HG03342 (cell line): ENCODE measurements at regions not wholly inside any gene's neighbourhood (a gene's known extent, or its start where the extent isn't known, plus 50 kb on each side); places are given as distances from the start of the nearest gene placed in this dataset.
"Not testable (repeated sequence)": the region's sequence is repeated elsewhere in the genome, so short reads cannot be mapped to it uniquely, and the experiment has no call there.

Experiments used
- ATAC-seq: cut with Tn5 transposase; IDR thresholded peaks from one replicate; pipeline ENCODE4 v1.9.1; 2021; ENCODE audit warnings: mild to moderate bottlenecking, moderate library complexity; ENCODE audit not compliant: unreplicated experiment

GRCh38 chr10:90018819-90019218, 317.4 kb downstream of the KIF20B start:
- ATAC-seq = no peak

- ATAC-seq = no peak
Observed at GRCh38 chr10:90020506-90020905, 319.1 kb downstream of the KIF20B start.

- ATAC-seq = no peak
Observed at GRCh38 chr10:90023950-90024349, 322.6 kb downstream of the KIF20B start.

- ATAC-seq = no peak
Observed at GRCh38 chr10:90028312-90028711, 326.9 kb downstream of the KIF20B start.

GRCh38 chr10:90031776-90032175, 330.4 kb downstream of the KIF20B start:
- no peak for ATAC-seq

GRCh38 chr10:90032519-90032918, 331.1 kb downstream of the KIF20B start:
- ATAC-seq = no peak

GRCh38 chr10:90034862-90035261, 333.5 kb downstream of the KIF20B start:
- ATAC-seq = not testable (repeated sequence)

- ATAC-seq = no peak
Observed at GRCh38 chr10:90041585-90041984, 340.2 kb downstream of the KIF20B start.

- no peak for ATAC-seq
Observed at GRCh38 chr10:90042075-90042474, 340.7 kb downstream of the KIF20B start.

GRCh38 chr10:90047243-90047729, 345.9 kb downstream of the KIF20B start:
- ATAC-seq = peak; percentile 90

- ATAC-seq = no peak
Observed at GRCh38 chr10:90051053-90051452, 349.7 kb downstream of the KIF20B start.

GRCh38 chr10:90051474-90051873, 350.1 kb downstream of the KIF20B start:
- ATAC-seq = no peak

GRCh38 chr10:90062786-90063185, 361.4 kb downstream of the KIF20B start:
- no peak for ATAC-seq

GRCh38 chr10:90064295-90064694, 362.9 kb downstream of the KIF20B start:
- no peak for ATAC-seq

GRCh38 chr10:90066435-90066834, 365.0 kb downstream of the KIF20B start:
- no peak for ATAC-seq

- ATAC-seq = no peak
Observed at GRCh38 chr10:90075995-90076394, 374.6 kb downstream of the KIF20B start.

GRCh38 chr10:90079819-90080218, 378.4 kb downstream of the KIF20B start:
- ATAC-seq = no peak

GRCh38 chr10:90086606-90087190, 385.3 kb downstream of the KIF20B start:
- ATAC-seq = peak; percentile 8

GRCh38 chr10:90087197-90088023, 386.0 kb downstream of the KIF20B start:
- peak; percentile 100 for ATAC-seq

GRCh38 chr10:90088024-90088317, 386.6 kb downstream of the KIF20B start:
- no peak for ATAC-seq

GRCh38 chr10:90089719-90090118, 388.3 kb downstream of the KIF20B start:
- no peak for ATAC-seq

GRCh38 chr10:90096196-90096595, 394.8 kb downstream of the KIF20B start:
- ATAC-seq = no peak
